ENCODE measurements at regions not wholly inside any gene's neighbourhood (a gene's known extent, or its start where the extent isn't known, plus 50 kb on each side); places are given as distances from the start of the nearest gene placed in this dataset.

DNA sequence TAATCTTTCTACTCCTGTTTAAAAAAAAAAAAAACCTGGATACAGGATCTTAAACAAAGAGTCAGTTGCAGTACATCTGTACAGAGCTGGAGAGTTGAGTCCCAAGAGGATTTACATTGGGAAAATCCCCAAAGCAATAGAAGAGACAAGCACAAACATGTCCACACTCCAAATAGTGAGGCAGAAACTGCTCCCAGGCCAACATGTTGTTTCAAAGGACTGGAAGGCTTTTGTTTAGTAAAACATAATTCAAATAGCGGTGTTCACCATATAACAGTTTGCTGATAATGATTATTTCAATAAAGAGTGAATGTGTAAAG, 425.4 kb downstream of the ADGRL2 start:
- TF ChIP-seq, protein P1, sequence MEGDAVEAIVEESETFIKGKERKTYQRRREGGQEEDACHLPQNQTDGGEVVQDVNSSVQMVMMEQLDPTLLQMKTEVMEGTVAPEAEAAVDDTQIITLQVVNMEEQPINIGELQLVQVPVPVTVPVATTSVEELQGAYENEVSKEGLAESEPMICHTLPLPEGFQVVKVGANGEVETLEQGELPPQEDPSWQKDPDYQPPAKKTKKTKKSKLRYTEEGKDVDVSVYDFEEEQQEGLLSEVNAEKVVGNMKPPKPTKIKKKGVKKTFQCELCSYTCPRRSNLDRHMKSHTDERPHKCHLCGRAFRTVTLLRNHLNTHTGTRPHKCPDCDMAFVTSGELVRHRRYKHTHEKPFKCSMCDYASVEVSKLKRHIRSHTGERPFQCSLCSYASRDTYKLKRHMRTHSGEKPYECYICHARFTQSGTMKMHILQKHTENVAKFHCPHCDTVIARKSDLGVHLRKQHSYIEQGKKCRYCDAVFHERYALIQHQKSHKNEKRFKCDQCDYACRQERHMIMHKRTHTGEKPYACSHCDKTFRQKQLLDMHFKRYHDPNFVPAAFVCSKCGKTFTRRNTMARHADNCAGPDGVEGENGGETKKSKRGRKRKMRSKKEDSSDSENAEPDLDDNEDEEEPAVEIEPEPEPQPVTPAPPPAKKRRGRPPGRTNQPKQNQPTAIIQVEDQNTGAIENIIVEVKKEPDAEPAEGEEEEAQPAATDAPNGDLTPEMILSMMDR (IDR thresholded peaks at IDR 0.05), result no peak
- TF ChIP-seq POLR2A (IDR thresholded peaks at IDR 0.05) (no peak), EP300 (IDR thresholded peaks at IDR 0.05) (no peak)
